ENCODE measurements at regions not wholly inside any gene's neighbourhood (a gene's known extent, or its start where the extent isn't known, plus 50 kb on each side); places are given as distances from the start of the nearest gene placed in this dataset.

DNA sequence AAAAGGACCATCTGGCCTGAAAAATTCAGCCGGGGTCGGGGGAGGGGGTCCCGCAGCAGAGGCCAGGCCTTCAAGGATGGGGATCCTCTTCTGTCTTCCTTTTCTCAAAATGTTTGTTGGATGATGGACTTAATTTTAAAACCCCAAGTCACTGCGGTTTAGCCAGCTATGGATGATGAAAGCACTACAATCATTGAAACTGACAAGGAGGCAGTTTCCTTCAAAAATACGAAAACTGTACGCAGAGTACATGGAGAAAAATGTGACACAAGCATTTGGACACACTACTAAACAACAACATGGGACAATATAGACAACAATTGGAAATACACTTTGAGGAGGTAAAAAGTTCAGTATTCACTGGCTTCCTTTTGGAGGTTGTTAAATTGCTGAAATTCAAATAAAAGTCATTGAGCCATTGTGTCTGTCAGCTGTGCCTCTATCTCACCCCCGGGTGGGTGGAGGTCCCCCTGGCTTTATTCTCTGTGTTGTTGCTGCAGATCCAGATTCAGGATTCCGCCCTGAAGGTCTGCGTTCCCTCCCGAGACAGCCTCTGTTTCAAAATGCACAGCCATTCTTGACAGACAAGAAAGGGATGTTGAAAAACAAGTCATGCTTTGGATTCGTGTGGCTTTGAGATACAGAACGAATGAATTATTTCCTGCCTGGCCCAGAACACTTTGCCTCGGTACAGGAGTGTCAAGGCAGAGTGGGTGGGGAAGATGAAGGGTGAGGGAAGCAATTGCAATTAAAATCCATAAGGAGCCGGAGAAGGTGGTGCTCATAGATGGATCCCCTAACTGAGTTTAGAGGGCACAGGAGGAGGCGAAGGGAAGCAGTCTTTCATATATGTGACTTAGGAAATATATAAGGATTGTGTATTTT, 118.2 kb downstream of the TTLL2 start:
- no peak for FAIRE-seq
- TF ChIP-seq POLR2A (IDR thresholded peaks at IDR 0.05; ENCODE audit: low read depth, low read length), result no peak

DNA sequence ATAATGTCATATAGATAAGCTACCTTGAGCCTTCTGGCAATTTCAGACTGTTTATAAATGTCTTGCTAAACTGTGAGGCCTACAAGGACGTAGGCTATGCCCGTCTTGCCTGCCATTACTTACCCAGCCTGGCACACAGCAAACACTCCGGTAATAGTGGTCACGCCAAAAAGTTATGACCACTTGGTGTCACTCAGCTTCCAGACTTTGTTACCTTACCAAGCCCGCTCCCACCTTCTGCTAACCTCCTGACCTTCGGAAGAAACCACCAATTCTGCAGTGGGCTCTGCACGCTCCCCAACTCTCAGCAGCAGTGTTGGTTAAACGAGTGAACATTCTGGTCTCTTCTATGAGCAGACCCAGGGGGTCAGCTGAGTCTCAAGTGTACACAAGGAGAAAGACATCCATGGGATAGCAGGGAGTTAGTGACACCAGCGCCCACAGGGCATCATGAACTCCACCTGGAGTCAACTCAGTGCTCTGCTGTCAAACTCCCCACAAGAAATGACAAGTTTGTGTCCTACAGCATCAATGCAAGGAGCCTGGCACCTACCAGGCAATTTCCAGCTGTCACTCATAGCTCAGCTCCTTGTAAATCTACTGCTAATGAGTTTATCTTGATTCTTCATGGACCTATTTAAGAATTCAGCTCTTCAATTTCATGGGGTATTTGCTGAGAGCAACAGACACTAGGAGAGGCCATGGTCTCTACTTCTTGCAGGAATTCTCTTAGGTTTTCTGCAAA, 119.9 kb downstream of the TTLL2 start:
- FAIRE-seq (no peak), DNase-seq (ENCODE audit: insufficient read length, low spot score) (no peak)
- no peak for TF ChIP-seq POLR2A (IDR thresholded peaks at IDR 0.05; ENCODE audit: low read depth, low read length)

More for the DNA sequence above, 118.2 kb downstream of the TTLL2 start:
- no peak for DNase-seq (ENCODE audit: insufficient read length, low spot score)

DNA sequence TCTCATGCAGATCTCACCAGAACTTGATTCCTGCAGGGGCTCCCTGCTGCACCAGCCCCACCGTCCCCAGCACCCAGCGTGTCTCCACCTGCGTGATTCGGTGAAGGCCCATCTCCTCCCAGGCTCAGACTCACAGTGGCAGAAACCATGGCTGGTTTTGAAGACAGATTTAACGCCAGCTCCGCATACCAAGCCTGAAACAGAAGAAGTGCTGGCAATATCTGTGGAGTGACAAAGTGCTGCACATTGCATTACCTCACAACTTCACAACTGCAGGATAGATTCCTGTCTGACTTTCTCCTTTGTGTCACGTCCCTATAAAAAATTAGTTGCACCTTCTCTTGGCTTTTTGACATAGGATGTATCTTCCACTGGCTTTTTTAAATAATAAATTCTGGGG, 120.7 kb downstream of the TTLL2 start:
- DNase-seq (ENCODE audit: insufficient read length, low spot score) (no peak), FAIRE-seq (no peak)
- TF ChIP-seq POLR2A (IDR thresholded peaks at IDR 0.05; ENCODE audit: low read depth, low read length), result no peak

DNA sequence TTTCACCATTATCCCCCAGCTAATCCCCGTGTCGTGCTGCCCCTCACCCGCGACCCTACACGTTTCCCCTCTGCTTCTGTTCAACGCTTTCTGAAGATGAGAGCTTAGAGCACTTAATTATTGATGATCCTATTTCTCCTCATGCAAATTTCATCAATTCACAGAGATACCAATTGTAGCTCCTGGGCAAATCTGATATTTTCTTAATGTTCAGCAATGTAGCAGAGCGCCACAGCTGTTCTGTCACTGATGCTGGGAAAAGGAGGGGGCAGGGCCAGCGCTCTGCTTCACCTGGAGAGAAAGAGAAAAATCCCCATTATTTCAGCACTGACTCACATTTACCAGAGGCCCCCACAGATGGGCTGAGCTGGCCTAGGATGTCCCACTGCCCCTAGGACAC, 121.2 kb downstream of the TTLL2 start:
- FAIRE-seq (no peak), DNase-seq (ENCODE audit: insufficient read length, low spot score) (no peak)
- TF ChIP-seq POLR2A (IDR thresholded peaks at IDR 0.05; ENCODE audit: low read depth, low read length), result no peak

DNA sequence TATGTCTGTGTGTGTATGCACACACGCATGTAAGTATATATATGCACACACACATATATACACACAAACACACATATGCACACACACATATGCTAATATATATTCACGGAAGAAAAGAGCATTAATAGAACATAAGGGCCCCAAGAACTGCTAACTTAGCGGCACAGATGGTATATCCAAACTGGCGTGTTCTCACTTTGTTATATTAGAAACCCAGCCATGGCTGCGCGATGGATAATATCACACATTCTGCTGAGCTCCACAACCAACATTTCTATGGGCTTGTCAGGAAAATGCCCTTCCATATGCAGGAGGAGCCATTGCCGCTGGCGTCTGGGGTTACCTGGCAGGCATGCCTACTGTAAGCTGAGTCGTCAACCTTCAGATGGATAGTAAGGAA, 122.1 kb downstream of the TTLL2 start:
- DNase-seq (ENCODE audit: insufficient read length, low spot score), result no peak
- no peak for TF ChIP-seq POLR2A (IDR thresholded peaks at IDR 0.05; ENCODE audit: low read depth, low read length)
- FAIRE-seq, result no peak

DNA sequence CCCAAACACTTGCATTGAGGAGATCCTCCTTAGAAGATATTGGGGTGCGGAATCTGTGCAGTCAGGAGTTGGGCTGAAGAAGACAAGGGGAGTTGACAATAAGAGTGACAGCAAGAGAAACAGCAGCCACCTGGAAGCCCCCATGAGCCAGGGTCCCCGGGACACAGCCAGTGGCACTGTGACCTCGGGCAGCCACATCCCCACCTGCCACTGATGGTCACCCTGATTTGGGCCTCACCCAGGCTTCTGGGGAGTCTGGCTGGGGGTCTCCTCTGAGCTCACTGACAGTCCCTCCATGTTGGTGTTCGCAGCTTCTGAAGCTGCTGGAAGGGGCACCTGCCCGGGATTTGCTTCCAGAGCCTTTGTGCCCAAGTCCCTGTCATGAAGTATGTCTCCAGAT, 123.5 kb downstream of the TTLL2 start:
- DNase-seq (ENCODE audit: insufficient read length, low spot score) (no peak), FAIRE-seq (no peak)
- TF ChIP-seq POLR2A (IDR thresholded peaks at IDR 0.05; ENCODE audit: low read depth, low read length), result no peak

DNA sequence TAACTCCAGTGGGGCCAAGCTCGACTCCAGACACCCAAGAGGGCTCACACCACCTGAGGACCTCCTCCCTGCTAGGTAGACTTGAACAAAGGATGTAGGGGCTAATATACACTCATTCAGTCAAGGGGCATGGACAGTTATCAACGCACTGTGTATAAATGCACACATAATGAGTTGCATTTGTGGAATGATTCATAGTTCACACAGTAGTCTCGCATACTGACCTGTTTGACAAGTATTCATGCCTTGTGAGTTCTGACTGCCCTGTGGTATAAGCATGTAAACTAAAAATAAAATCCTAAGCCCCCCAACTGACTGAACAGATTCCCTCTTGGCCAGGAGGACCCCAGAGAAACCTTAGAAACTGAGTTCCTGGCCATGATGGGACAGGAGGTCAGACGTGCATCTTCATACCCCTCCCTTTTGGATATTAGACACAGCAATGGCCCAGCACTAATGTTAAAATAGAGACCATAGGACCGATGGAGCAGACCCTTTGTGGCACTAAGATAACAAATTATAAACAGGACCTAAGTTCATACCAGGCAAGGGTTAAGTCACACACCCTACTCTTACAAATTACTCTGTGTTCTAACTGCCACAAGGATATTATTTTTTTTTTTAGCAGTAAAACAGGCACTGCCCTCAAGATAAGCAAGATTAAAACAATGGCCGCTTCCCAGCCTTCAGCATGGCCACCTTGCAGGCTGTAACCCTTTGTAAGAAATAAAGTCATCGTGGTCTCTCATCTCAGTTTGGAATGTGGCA, 124.4 kb downstream of the TTLL2 start:
- FAIRE-seq (no peak), DNase-seq (ENCODE audit: insufficient read length, low spot score) (no peak)
- TF ChIP-seq POLR2A (IDR thresholded peaks at IDR 0.05; ENCODE audit: low read depth, low read length), result no peak

DNA sequence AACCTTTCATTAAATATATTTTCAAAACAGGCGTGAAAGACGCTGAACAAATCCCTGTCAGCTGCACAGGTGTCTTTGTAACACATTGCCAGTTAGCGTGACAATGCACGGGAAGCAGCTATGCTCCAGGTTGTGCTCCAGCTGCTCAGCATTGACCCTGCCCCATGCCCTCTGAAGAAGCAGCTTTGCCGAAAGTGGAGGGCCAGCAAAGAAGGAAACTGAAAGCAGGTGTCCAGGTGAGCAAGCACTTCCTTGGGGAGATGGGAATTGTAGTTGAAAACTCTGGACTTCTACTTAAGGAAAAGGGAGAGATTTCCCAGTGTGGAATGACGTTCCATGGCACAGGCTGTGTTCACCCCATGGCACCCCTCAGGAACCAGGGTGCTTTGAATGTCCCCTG, 125.7 kb downstream of the TTLL2 start:
- FAIRE-seq, result no peak
- no peak for TF ChIP-seq POLR2A (IDR thresholded peaks at IDR 0.05; ENCODE audit: low read depth, low read length)
- DNase-seq (ENCODE audit: insufficient read length, low spot score), result no peak

DNA sequence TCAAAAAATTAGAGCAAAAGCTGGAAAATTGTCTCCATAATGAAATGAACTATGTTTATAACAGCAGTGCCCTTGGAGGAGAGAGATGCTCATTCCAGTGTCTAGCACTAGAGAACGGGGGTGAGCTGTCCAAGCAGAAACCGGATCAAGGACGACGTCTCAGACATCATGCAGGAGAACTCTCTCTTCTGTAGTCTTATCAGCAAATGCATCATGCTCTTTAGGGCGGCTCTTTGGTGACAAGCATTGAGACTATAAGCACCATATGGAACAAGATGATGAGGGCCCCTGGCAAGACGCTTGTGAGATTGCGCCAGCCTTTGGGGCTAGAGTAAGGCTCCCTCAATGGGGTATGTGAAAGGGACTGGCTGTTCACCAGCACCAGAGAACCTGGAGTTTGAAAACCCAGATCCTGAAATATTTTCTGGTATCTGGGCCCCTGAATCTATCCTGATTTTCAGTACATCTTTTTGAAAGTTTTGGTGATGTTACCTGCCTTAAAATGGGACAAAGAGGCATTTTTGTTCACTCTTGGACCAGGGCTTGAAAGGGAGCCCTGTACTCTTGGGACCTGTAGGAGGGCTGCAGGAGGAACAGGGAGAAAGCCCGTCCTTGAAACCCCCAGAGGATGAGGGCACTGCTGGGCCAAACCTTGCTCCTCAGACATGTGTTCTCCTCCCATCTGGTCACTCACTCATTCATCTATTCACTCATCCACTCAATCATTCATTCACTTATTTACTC, 127.6 kb downstream of the TTLL2 start:
- no peak for DNase-seq (ENCODE audit: insufficient read length, low spot score)
- no peak for FAIRE-seq
- no peak for TF ChIP-seq POLR2A (IDR thresholded peaks at IDR 0.05; ENCODE audit: low read depth, low read length)

DNA sequence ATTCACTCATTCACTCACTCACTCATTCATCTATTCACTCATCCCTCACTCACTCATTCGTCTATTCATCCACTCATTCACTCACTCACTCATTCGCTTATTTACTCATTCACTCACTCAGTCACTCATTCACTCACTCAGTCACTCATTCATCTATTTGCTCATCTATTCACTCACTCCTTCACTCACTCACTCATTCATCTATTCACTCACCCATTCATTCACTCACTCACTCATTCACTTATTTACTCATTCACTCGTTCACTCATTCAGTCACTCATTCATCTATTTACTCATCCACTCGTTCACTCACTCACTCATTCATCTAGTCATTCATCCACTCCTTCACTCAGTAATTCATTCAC, 128.2 kb downstream of the TTLL2 start:
- DNase-seq (ENCODE audit: insufficient read length, low spot score), result no peak
- FAIRE-seq, result no peak
- no peak for TF ChIP-seq POLR2A (IDR thresholded peaks at IDR 0.05; ENCODE audit: low read depth, low read length)

DNA sequence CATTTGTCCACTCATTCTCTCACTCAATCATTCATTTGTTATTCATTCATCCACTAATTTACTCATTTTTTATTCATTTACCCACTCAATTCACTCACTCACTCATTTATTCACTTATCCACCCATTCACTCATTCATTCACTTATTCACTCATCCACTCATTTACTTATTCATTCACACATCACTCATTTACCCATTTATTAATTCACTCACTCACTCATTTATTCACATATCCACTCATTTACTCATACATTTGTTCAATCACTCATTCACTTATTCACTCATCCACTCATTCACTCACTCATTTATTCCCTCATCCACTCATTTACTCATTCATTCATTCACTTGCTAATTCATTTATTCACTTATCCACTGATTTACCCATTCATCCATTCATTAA, 129.1 kb downstream of the TTLL2 start:
- FAIRE-seq (no peak), DNase-seq (ENCODE audit: insufficient read length, low spot score) (no peak)
- TF ChIP-seq POLR2A (IDR thresholded peaks at IDR 0.05; ENCODE audit: low read depth, low read length), result no peak

DNA sequence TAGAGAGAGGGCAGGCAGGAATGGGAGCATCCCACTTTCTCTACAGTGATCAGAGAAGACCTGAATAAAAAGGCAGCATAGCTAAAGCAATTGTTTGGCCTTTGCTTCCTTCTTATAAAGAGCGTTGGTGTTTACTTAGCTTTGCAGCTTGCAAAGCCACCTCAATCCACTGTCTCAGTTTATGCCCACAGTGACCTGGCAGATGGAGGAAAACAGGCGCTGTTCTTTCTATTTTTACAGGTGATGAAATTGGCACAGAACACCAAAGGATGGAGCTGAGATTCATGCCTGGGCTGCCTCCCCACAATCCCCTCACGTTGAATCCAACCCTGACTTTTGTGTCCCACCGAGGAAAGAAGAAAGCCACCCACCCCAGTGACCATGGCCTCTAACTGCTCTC, 130.5 kb downstream of the TTLL2 start:
- DNase-seq (ENCODE audit: insufficient read length, low spot score) (no peak), FAIRE-seq (no peak)
- no peak for TF ChIP-seq POLR2A (IDR thresholded peaks at IDR 0.05; ENCODE audit: low read depth, low read length)

DNA sequence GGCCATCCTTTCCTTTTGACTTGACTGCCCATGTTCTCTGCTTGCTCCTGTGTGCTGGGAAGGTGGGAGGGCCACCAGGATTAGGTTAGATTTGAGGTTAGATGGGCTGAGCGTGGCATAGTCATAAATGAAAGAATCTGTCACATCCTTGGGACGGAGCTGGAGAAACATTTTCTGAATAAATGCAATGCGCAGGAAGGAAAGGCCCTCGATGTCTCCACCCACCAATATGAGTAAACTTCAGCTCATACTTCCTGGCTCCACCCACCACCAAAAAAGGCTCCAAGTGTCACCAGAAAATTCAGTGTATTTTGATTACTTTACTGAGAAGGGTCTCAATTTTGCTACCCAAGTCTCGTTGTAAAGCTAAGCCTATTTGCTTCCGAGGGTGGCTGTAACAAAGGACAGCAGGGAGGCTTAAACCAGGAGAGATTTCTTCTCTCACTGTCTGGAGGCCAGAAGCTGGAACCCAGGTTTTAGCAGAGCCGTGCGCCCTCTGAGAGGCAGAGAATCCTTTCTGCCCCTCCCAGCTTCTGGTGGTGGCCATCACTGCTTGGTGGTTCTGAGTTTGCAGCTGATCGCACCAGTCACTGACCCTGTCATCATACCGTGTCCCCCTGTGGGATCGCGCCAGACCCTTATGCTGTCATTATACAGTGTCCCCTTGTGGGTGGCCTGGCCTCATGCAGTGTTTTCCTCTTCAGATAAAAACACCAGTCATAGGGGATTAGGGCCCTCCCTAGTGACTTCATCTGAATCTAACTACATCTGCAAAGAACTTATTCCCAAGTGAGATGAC, 137.8 kb downstream of the TTLL2 start:
- DNase-seq (ENCODE audit: insufficient read length, low spot score), result no peak
- no peak for TF ChIP-seq POLR2A (IDR thresholded peaks at IDR 0.05; ENCODE audit: low read depth, low read length)
- no peak for FAIRE-seq

Measured in H54 (cell line).